NCI-H460 (cell line): ENCODE measurements at regions not wholly inside any gene's neighbourhood (a gene's known extent, or its start where the extent isn't known, plus 50 kb on each side); places are given as distances from the start of the nearest gene placed in this dataset.
"Not testable (repeated sequence)": the region's sequence is repeated elsewhere in the genome, so short reads cannot be mapped to it uniquely, and the experiment has no call there.

Experiments used
- DNase-seq: peaks from one replicate; pipeline ENCODE4 v3.0.0-alpha.2; 2016; ENCODE audit warnings: low read depth; ENCODE audit errors: extremely low read depth
- small RNA-seq, 2 experiments: library from RNA; depleted of rRNA; stranded (forward); fragments of <200 nt; gene quantifications; one replicate each; pipeline ENCODE3, GENCODE V24; 2014

GRCh38 chrX:3443184-3443583 is 96.7 kb upstream of the MXRA5 start:
- DNase-seq, result no peak

- DNase-seq, result no peak
Observed at GRCh38 chrX:3442691-3443090, 96.2 kb upstream of the MXRA5 start.

DNA sequence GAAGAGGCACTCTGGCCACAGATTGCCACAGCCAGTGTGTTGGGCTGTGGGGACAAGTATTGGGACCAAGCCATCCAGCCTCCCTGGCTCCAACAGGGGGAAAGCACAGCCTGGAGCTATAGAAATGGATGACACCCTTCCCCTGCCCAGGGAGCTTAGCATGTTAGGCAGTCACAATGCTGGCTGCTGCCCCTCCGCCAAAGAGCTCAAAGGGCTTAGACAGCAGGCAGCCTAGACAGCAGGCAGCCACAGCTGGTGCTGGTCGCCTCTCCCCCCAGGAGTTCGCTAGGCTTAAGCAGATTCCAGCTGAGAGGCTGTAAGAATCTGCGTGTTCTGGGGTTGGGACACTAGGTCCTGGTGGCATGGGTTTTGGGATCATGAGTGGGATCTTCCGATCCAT is 94.5 kb upstream of the MXRA5 start:
- no peak for DNase-seq

GRCh38 chrX:3435916-3436315 is 89.5 kb upstream of the MXRA5 start:
- not testable (repeated sequence) for DNase-seq

GRCh38 chrX:3435057-3435456 is 88.6 kb upstream of the MXRA5 start:
- DNase-seq, result no peak

DNA sequence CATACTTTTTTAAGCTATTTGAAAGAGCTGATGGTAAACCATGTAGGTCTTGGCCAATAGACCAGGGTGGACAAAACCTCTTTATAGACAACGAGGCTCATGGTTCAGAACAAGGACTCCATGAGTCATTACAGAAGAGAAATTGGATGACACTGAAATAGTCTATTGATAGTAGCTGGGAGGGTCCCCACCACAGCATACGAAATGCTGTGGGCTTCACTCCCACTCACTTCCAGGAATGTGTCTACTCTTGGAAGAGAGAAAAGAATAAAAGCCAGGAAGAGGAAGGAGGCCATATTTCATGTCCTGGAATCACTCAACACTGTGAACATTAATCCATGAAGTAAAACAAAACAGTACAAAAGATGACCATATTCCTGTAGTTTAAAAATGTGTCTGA is 82.3 kb upstream of the MXRA5 start:
- DNase-seq, result no peak

GRCh38 chrX:3426552-3426951 is 80.1 kb upstream of the MXRA5 start:
- no peak for DNase-seq

DNA sequence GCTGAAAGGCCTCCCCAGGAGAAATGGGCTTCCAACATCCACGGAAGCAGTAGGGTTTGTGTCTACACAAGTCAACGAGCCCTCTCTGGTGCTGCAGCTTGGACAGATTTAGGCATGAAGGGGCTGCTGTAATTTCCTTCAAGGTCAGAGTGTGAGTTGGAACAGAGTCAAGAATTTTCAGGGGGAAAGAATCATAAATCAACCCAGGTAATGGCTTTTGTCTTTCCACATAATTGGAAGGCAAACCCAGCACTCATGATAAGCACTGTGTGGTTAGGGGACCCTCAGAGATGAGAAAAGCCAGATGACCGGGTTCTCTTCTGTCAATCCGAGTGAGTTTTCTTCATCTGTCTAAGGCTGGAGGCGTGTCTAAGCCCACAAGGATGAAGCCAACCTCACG is 78.6 kb upstream of the MXRA5 start:
- DNase-seq, result no peak

DNA sequence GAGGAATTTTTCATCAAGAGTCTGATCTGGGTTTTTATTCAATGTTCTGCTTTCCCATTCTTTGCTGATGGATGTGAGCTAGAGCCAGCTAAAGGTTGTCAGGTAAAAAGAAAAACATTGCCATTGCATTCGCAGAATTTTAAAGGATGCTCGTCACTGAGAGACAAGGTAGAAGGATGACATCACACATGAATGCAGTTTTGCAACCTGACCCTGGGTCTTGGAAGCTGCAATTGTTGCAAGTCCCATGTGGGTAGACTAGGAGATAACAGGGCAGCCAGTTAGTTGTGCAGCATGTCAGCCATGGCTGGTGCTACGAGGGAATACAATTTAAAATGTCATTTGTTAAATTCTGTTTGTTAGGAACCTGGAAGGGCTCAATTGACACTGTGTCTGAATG is 73.9 kb upstream of the MXRA5 start:
- no peak for DNase-seq

DNA sequence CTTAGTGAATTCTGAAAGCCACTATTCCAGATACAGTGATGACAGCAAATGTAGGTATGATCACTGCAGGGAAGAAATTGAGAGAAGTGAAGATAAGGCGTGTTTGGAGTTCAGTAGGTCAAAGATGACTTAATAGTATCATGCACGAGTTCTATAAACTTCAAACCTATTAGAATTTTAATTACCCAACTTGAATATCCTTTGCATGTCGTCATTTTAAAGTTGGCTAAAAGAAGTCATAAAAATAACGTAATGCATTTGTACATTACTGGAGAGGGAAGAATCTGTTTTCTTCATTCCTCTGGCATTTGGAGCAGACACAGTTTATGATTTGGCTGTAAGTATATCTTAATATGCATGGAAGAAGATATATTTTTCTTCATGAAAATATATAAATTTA is 68.6 kb upstream of the MXRA5 start:
- no peak for DNase-seq

DNA sequence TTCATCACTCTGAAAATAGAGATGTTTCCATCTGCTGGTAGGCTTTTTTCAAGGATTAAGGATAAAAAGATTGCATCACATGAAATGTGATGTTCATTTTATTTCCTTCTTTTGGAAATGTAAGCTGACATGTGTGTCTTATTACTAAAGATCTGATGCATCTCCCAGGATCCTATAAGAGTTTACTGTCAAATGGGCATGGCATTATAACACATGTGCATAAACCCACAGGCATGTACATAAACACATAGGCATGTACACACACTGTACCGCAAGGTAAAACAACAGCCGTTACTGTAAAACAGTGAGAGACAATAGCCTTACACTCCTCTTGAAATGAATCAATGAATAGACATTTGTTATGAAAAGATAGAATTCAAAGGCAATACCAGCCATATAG is 65.2 kb upstream of the MXRA5 start:
- not testable (repeated sequence) for DNase-seq

DNA sequence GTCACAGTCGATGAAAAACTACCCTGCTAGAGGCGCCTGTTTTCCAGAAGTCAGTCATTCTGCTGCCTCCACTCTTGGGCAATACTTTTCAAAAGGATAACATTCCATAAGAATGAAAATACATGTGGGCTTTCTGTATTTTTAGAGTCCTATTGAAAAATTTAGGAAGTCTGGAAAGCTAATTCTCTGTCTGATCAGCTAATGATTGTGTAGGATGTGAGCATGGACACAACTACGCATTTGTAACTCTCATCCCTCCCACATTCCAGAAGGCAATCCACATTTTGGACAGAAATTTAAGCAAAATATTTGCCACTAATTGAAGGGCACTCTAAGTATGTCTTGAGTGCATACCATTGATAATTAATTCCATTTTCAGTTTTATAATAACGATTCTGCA is 63.5 kb upstream of the MXRA5 start:
- DNase-seq, result not testable (repeated sequence)

- DNase-seq, result no peak
Observed at GRCh38 chrX:3407781-3408180, 61.3 kb upstream of the MXRA5 start.

GRCh38 chrX:3407121-3407520 is 60.7 kb upstream of the MXRA5 start:
- DNase-seq, result no peak

GRCh38 chrX:3403748-3404147 is 57.3 kb upstream of the MXRA5 start:
- no peak for DNase-seq

Small RNAs in the stretch of these regions (small RNA-seq; reads per million reads assigned to genes)
- gene SNORA48B, result 0 to 0.02 reads per million in 2 experiments
